ENCODE measurements at regions not wholly inside any gene's neighbourhood (a gene's known extent, or its start where the extent isn't known, plus 50 kb on each side); places are given as distances from the start of the nearest gene placed in this dataset.

DNA sequence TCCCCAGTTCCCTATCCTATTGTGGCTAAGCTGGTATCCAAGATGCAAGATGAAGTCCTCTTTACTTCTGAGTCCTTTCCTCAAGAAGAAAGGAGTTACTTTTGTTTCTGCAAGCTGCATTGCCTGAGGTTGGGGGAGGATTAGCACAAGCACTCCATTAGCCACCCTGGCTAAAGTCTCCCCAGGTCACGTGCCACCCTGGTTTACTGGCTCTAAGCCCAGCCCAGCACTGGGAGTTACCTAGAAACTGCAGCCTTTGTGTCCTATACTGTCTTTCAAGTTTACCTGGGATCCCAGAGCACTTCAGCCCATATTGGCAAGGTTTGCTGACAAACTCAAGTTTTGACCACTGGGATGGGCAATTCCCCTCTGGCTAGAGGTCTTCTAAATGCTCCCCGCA, 78.4 kb upstream of the DBX1 start:
- TF ChIP-seq, protein P1, sequence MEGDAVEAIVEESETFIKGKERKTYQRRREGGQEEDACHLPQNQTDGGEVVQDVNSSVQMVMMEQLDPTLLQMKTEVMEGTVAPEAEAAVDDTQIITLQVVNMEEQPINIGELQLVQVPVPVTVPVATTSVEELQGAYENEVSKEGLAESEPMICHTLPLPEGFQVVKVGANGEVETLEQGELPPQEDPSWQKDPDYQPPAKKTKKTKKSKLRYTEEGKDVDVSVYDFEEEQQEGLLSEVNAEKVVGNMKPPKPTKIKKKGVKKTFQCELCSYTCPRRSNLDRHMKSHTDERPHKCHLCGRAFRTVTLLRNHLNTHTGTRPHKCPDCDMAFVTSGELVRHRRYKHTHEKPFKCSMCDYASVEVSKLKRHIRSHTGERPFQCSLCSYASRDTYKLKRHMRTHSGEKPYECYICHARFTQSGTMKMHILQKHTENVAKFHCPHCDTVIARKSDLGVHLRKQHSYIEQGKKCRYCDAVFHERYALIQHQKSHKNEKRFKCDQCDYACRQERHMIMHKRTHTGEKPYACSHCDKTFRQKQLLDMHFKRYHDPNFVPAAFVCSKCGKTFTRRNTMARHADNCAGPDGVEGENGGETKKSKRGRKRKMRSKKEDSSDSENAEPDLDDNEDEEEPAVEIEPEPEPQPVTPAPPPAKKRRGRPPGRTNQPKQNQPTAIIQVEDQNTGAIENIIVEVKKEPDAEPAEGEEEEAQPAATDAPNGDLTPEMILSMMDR (conservative IDR thresholded peaks at IDR 0.05; ENCODE audit: low read length), result no peak
- no peak for TF ChIP-seq EZH2phosphoT487 (IDR thresholded peaks at IDR 0.05; ENCODE audit: borderline replicate concordance, low read depth, low read length)

All from OCI-LY7 (cell line).